ENCODE measurements at regions not wholly inside any gene's neighbourhood (a gene's known extent, or its start where the extent isn't known, plus 50 kb on each side); places are given as distances from the start of the nearest gene placed in this dataset.
"Not testable (repeated sequence)": the region's sequence is repeated elsewhere in the genome, so short reads cannot be mapped to it uniquely, and the experiment has no call there.

DNA sequence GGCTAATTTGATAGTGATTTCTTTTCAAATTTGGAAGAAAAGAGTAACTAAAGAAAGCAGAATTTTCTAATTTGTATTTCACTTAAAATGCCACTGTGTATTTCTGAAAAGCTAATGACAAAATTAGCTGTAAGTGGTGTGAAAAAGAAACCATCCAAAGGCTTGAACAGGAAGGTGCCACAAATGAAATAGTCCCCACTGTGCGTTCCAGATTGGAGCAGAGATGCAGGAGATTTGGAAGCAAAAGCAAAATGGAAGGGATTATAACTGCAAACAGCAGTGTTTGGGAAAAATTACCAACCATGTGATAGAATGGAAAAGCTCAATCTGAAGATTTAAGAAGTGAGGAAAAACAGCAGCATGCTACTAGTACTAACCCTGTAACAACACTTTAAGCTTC is 498.7 kb downstream of the SUCLG1 start:
- DNase-seq: no peak

DNA sequence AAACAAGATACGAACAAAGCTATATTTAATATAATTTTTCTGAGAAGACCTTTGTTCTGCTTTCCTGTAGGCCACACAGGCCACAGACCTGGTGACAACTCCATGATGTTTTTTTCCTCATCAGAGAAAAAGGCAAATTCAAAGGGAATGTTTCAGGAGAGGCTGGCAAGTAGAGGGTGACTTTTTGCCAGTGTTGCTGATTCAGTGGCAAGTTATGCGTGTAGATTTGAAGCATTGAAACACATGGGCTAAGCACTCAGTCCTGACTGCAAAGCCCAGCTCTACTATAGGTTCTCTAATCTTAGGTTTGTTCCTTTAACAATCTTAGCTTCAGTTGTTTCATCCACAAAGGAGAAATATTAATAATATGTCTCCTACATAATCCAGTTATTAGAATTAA is 499.8 kb downstream of the SUCLG1 start:
- DNase-seq: no peak

DNA sequence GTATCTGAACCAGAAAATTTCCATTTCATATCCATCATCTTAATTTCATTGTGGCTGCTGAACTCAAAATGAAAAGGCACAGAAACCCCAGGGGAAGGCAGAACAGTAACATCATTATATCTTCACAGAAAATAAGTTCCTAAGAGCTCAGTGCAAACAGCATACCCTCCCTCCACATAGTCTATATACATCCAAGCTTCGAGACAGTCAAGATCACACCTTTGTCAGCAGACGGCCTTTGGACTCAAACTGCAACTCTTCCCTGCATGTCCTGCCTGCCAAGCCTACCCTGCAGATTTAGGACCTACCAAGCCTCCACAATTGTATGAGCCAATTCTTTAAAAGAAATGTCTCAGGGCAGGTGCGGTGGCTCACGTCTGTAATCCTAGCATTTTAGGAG is 502.1 kb downstream of the SUCLG1 start:
- no peak for DNase-seq

DNA sequence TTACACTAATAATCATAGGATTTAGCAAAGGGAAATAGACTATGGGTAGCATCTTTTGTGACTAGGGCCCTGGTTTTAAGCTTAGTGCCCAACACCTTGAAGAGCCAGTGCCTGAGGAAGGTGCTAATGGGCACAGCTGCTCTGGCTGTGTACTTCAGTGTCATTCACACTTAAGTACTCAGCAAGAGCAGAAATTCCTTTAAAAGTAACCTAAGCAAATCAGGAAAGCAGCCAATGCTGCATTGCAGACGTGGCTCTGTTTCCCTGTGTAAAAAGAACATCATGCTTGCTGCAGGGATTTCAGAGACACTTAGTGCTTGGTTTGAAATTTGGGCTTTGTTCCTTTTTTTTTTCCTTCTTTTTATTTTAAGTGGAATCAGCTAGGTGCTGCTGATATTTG is 505.4 kb downstream of the SUCLG1 start:
- DNase-seq: no peak

DNA sequence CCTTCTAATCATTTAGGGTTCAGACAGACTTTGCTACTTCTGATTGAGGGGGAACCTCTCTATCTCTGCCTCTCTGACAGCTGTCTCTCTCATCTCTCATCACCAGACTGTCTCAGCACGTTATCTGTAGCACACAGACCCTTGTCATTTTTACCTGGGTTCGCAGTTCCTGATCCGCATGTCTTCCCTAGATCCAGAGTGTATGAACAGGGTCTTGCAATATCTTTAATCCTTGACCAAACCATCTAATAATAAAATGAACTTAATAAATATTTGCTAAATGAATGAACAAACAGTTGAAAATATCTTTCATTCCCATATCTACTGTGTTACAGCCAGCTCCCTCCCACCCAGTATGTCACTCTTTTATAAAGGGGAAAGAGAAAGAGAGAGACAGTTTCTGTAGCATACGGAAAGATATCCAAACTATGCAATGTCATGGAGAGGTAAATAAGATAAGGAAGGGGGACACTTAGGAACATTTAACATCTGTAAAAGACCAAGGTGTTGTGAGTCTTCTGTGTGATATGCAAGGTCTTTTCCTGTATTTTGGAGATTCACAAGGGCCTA is 507.6 kb downstream of the SUCLG1 start:
- no peak for DNase-seq

DNA sequence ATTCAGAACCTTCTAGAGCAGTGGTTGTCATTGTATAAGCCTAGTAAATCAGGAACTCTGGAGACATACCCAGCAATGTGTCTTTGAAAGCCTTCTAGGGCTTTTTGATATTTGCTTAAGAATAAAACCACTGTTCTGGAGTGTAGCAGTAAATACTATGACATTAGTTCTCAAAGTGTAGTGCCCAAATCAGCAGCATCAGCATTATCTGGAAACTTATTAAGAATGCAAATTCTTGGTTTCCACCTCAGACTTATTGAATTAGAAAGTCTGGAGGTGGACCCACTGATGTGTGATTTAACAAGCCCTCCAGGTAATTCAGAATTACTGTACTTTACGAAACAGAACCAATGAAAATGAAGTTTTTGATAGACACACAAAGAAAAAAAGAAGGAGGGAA is 509.7 kb downstream of the SUCLG1 start:
- DNase-seq: no peak

DNA sequence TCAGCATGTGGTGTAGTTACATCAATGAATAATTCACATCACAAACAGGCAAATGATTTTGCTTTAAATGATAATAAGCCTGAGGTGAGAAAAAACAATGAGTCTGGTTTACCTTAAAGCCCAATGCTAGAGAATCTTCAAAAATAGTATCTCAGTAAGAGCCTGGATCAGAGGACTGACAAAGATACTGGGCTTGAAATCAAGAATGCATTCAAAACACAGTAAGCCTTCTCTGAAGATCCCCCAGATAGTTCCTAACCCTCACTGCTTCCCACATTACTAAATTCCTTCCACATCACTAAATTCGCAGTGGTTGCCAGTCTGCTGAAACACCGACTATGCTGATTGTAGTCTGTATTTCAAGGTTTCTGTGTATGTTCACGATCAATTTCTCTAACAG is 514.9 kb downstream of the SUCLG1 start:
- DNase-seq: no peak

DNA sequence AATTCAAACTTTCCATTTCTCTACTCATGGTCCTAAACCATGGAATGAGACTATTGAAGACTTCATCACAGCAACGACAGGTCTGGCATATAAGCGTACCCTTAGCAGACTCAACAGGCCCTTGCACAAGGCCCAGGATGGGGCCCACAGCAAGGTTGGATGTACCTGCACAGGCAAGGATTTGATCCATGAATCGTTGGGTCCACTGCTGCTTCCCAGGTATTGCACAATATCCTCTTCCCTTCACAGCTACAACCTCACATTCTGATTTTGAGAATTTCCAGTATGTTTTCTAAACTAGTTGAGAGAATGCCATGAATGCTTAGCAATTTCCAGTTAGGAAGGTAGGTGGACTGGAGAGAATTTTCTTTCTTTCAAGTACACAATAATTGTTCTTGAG is 515.8 kb downstream of the SUCLG1 start:
- DNase-seq: no peak

DNA sequence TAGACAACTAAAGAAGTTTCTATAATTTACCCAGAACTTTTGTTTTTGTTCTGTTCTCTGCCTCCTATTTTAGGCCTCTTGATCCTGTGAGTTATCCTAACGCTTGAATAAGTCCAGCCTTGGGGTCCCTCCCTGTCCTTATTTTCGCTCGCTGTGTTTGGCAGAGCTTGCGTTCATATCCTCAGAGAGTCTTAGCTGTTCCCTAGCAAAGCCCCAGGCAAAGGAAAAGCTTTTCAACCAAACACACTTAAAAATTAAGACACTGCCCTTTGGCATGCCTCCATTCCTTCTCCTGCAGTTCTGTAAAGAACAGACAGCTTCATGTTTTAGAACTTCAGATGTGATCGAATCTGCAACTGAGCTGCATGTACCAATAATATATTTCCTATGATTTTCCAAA is 517.2 kb downstream of the SUCLG1 start:
- no peak for DNase-seq

DNA sequence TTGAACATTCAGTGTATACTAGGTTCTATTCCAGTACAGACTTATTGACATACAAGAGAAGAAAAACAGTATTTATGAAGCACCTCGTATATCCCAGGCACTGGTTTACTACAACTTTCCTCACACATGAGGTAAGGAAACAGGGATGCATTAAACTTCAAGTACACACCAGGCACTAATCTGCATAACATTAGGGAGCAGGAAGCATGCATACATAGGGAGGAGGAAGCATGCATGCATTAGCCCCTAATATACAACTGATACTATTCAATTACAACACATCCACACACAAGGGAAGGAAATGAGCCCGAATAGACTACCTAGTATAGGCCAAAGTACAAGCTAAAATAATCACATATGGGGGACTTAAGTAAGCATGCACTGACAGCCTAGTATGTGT is 525.3 kb downstream of the SUCLG1 start:
- DNase-seq: no peak

DNA sequence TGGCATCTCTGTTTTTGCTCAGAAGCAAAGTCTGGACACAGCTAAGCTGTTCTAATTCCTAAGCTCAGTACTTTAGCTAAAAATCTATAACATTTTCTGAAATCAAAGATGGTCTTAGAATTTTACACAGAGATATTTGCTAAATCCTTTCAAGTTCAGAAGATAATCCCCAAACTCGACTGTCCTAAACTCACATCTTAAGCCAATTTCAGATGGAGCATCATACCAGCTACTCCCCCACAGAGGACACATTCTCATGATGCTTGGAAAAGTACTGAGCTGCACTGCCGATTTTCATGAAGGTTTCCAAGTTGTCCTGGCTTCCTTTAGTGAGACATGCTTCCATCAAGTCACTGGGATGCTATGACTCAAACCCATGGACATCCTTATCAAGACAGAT is 535.5 kb downstream of the SUCLG1 start:
- DNase-seq: no peak

DNA sequence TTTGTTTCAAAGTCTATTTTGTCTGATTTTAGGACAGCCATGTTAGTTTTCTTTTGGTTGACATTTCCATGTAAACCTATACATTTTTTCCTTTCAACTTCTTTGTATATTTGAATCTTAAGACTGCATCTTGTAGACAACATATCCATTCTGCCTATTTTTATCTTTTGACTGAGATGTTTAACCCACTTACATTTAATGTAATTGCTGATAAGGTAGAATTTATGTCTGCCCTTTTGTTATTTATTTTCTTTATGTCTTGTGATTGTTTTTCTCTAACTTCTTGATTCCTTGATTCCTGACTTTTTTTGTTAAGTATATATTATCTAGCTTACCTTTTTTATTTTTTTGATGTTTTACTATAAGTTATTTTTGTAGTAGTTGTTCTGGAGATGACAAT is 542.5 kb downstream of the SUCLG1 start:
- DNase-seq: no peak

DNA sequence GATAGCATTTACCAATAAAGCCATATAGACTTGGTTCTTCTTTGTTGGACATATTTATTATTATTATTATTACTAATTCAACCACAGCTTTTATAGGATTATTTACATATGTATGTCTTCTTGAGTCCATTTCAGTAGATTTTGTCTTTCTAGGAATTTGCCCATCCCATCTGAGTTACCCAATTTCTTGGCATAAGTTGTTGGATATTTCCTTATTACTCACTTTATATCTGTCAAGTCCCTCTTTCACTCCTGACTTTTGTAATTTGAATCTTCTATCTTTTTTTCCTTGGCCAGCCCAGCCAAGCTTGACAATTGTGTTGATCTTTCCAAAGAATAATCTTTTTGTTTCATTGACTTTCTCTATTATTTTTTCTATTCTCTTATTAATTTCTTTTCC is 543.7 kb downstream of the SUCLG1 start:
- no peak for DNase-seq

DNA sequence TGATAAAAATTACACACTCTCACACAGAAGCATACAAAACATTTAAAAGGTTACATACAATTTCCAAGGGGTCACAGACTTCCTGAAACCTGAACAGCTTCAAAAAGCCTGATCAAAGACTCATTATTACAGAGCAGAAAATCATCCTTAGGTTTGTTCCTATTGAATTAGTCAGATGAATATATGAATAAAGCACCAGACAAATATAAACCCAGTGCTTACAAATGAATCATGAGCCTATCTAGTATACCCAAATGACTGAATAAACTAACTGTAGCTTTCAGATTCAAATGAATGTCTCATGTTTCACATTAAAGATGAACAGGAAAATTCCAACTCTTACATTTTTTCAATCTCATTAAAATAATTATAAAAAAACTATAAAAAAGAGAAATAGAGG is 550.3 kb downstream of the SUCLG1 start:
- DNase-seq: no peak

DNA sequence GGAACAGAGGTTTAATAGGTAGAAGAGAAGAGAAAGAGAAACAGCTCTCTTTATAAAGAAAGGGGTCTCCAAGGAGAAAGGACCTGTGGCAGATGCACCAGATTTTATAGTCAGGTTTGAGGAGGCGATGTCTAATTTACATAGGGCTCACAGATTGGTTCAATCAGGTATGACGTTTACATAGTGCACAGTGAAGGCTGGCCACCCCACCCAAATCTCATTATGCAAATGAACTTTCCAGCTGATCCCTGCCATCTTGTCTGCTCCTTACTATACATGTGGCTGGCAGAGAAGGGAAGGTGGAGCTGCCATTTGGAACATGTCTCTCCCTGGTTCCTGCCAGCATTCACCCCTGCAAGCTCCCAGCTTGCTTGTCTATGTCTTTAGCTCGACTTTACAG is 557.8 kb downstream of the SUCLG1 start:
- DNase-seq: no peak

DNA sequence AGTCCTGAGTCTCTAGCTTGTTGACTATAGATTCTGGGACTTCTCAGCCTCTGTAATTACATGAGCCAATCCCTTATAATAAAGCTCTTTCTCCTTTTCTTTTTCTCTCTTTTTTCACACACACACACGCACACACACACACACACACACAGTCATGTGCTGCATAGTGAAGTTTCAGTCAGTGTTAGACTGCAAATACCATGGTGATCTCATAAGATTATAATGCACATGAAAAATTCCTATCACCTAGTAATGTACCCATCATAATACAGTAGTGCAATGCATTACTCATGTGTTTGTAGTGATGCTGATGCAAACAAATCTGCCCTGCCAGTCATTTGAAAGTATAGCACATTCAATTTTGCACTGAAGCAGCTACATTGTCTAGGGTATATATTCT is 558.2 kb downstream of the SUCLG1 start:
- DNase-seq: no peak

DNA sequence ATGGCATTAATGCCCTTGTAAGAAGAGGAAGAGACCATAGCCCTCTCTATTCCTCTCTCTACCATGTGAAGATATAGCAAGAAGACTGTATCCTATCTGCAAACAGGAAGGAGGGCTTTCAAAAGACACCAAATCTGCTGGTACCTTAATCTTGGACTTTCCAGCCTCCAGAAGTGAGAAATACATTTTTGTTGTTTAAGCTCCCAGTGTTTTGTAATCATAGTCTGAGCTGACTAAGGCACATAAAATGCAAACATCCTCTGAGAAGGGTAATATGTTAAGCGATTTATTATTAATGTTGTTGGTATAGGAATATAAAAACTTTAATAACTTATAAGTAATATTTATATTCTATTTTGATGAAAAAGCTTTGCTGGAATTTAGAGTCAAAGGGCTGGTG is 559.8 kb downstream of the SUCLG1 start:
- DNase-seq: no peak

DNA sequence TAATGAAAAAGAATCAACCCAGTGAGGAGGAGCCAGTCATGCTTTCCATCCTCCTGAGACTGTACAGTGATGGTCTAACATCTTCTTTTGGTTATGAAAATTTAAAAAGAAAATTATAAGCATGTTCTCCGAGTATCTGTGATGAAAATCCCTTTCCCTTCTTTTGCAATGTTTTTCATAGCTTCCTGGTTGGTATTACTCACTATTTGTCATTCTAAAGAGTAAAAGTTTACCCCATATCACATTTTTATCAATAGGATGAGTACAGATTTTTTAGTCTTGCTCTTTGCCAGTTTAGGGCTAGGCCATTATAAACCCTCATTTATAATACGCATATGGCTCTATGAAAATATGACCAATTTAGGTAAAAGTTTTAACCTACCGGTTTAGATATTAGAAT is 564.1 kb downstream of the SUCLG1 start:
- no peak for DNase-seq

DNA sequence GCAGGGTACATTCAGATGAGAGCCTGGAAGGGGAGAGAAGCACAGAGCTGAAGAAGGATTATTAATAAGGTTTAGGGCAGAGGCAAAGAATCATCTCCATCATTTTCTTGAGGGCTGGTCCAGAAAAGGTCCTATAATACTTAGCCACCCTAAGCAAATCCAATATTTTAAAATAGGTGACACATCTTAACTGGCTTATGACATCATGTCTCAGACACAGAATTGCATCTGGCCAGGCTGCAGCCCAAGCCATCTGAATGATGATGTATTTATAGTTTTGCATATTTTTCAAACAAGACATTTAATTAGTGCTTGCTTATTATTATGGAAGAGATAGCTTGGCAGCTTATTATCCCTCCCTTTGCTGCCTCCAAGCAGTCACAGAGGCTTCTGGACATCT is 571.3 kb downstream of the SUCLG1 start:
- DNase-seq: no peak

DNA sequence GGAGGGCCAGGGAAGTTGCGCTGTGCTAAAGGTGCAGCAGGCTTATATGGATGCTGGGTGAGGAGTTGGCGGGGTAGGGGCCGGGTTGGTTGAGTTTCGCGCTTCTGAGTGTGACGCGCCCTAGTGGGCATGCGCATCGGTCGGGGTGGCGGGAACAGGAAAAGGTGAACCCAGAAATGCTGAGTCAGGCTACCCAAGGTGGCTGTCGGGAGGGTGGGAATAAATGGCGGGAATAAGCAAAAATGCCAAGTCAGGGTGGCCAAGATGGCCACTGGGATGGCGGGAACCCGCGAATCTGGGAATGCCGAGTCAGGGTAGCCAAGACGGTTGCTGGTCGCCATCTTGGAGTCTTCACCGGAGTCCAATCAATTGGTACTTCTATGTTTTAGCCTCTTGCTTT is 580.0 kb downstream of the SUCLG1 start:
- no peak for DNase-seq

DNA sequence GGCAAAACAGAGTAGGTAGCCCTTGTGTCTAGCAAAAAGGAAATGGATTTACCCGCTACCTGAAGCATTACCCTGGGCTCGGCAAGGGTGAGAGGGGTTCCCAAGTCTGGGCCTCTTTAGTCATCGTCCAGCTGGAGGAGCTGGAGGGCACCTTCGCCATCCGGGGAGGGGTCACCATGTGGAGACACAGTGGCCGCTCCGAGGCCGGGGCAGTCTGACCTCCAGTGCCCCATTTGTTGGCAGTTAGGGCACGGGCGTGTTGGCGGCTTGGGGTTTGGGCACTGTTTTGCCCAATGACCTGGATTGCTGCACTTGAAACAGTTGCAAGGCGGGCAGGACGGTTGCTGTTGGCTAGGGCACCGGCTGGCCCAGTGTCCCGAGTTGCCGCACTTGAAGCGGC is 581.8 kb downstream of the SUCLG1 start:
- not testable (repeated sequence) for DNase-seq

DNA sequence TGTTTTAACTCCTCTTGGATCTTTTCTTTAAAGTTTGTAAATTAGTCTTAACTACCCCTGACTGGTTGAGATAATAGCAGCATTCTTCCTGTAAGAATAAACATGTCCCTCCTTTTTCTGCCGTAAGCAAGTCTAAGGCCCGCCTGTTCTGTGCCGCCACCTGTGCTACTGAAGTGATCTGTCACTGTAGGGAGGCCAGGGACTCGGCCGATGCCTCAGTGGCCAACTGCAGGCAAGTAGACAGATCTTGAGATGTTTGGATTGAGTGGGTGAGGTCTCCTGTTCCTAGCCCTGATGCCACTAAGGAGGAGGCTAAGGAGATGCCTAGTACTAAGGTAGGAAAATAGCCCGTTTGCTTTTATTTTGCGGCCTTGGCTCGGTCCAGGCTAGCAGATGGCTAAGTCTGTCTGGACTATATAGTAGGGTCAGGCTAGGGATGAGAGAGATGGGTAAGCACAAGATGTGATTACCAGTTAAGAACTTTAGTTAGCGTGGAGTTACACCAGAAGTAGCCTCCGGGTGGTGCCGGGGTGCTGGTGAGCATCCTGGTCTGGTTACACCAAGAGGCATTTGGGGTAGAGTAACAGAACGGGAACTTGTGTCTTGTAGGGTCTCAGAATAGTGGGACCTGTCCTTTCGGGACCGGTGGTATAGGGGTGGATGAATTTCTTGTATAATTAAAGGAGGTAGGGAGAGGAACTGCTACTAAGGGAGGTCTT is 584.2 kb downstream of the SUCLG1 start:
- no peak for DNase-seq

DNA sequence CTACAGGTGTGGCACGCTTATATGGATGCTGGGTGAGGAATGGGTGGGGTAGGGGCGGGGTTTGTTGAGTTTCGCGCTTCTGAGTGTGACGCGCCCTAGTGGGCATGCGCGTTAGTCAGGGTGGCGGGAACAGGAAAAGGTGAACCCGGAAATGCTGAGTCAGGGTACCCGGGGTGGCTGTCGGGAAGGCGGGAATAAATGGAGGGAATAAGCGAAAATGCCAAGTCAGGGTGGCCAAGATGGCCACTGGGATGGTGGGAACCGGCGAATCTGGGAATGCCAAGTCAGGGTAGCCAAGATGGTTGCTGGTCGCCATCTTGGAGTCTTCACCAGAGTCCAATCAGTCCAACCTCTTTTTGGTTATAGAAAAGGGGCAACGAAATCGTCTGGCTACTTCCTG is 585.0 kb downstream of the SUCLG1 start:
- DNase-seq: no peak

DNA sequence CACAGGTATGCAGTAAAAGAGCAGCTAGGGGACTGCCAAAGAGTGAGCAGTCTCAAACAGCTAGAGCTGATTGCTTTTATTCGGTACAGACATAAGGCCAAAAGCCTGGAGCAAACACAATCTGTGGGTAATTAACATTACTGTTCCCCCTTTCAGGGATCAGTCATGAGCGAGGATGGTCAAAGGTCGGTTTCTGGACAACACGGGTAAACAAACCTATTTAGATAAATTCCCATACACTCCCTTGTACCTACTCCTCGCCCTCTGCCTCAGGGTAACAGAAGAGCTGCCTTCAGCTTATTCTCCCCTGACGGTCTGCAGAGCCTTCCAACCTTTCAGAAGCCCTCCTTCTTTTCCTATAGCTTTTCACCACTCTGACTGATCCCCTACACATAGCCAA is 586.0 kb downstream of the SUCLG1 start:
- no peak for DNase-seq

DNA sequence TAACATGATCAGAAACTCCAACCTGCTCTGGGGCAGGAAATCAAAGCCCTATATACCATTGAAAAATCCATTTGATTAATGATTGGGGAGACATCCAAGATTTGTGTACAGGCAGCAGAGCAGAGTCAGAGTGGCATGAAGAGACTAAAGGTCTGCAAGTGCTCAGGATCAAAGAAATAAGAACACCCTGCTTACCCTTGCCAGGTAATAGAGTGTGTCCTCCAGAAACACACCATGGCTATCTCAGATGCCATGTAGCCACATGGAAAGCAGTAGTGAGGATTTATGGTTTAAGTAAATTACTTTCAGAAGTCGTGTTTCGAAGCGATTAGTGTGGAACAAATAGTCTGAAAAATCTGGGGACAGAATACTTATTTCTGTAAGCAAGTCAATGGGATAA is 592.9 kb downstream of the SUCLG1 start:
- no peak for DNase-seq
